T-helper 2 cell treated with Interferon-gamma antibody and Interleukin-4, amounts not matched to agents 100 ng/mL and 5 ng/mL, for 36 hours (primary cell): ENCODE measurements at regions not wholly inside any gene's neighbourhood (a gene's known extent, or its start where the extent isn't known, plus 50 kb on each side); places are given as distances from the start of the nearest gene placed in this dataset.

Experiments used
- intact Hi-C: fragments of 100-400 bp; cut with micrococcal nuclease; formaldehyde crosslinking; loops from one replicate; pipeline ENCODE4 v1.15.1; 2023

- intact Hi-C loops = loop anchor here (1.0 to 5.0 kb wide), 2 partner anchors 26 to 166 kb away; no protein-coding TSS in a partner anchor
Observed at GRCh38 chr2:8310557-8311455, 371.1 kb upstream of the ID2 start.

- intact Hi-C loops = loop anchor here (5.0 kb wide), 1 partner anchor 165 kb away; no protein-coding TSS in a partner anchor
Observed at GRCh38 chr2:8312221-8312620, 369.6 kb upstream of the ID2 start.

GRCh38 chr2:8312861-8313830 is 368.7 kb upstream of the ID2 start:
- intact Hi-C loops = loop anchor here (5.0 kb wide), 1 partner anchor 164 kb away; no protein-coding TSS in a partner anchor

GRCh38 chr2:8314063-8314462 is 367.8 kb upstream of the ID2 start:
- intact Hi-C loops = loop anchor here (5.0 kb wide), 1 partner anchor 163 kb away; no protein-coding TSS in a partner anchor

GRCh38 chr2:8315531-8316165 is 366.2 kb upstream of the ID2 start:
- intact Hi-C loops = no loop called here

GRCh38 chr2:8316356-8316755 is 365.5 kb upstream of the ID2 start:
- intact Hi-C loops = no loop called here

GRCh38 chr2:8317418-8317817 is 364.4 kb upstream of the ID2 start:
- intact Hi-C loops = no loop called here

- intact Hi-C loops = no loop called here
Observed at GRCh38 chr2:8319219-8319618, 362.6 kb upstream of the ID2 start.

- intact Hi-C loops = no loop called here
Observed at GRCh38 chr2:8320311-8321066, 361.4 kb upstream of the ID2 start.

GRCh38 chr2:8322634-8323033 is 359.2 kb upstream of the ID2 start:
- intact Hi-C loops = no loop called here

- intact Hi-C loops = no loop called here
Observed at GRCh38 chr2:8324164-8324856, 357.5 kb upstream of the ID2 start.

GRCh38 chr2:8324901-8325300 is 357.0 kb upstream of the ID2 start:
- intact Hi-C loops = loop anchor here (1.0 kb wide), 1 partner anchor 12 kb away; no protein-coding TSS in a partner anchor

GRCh38 chr2:8327371-8328100 is 354.3 kb upstream of the ID2 start:
- intact Hi-C loops = no loop called here

GRCh38 chr2:8328217-8328616 is 353.6 kb upstream of the ID2 start:
- intact Hi-C loops = no loop called here

- intact Hi-C loops = loop anchor here (10.0 kb wide), 2 partner anchors 355 to 895 kb away; partner anchors contain the start of gene ID2
Observed at GRCh38 chr2:8329660-8330622, 351.9 kb upstream of the ID2 start.

- intact Hi-C loops = loop anchor here (10.0 kb wide), 2 partner anchors 354 to 896 kb away; partner anchors contain the start of gene ID2
Observed at GRCh38 chr2:8331068-8331467, 350.8 kb upstream of the ID2 start.

- intact Hi-C loops = loop anchor here (10.0 kb wide), 2 partner anchors 352 to 898 kb away; partner anchors contain the start of gene ID2
Observed at GRCh38 chr2:8332646-8333045, 349.2 kb upstream of the ID2 start.
